GM19395 (cell line): ENCODE measurements at regions not wholly inside any gene's neighbourhood (a gene's known extent, or its start where the extent isn't known, plus 50 kb on each side); places are given as distances from the start of the nearest gene placed in this dataset.

Source experiments
- ATAC-seq: cut with Tn5 transposase; IDR thresholded peaks from one replicate; pipeline ENCODE4 v1.9.1; 2021; ENCODE audit warnings: mild to moderate bottlenecking, moderate library complexity; ENCODE audit not compliant: unreplicated experiment

DNA sequence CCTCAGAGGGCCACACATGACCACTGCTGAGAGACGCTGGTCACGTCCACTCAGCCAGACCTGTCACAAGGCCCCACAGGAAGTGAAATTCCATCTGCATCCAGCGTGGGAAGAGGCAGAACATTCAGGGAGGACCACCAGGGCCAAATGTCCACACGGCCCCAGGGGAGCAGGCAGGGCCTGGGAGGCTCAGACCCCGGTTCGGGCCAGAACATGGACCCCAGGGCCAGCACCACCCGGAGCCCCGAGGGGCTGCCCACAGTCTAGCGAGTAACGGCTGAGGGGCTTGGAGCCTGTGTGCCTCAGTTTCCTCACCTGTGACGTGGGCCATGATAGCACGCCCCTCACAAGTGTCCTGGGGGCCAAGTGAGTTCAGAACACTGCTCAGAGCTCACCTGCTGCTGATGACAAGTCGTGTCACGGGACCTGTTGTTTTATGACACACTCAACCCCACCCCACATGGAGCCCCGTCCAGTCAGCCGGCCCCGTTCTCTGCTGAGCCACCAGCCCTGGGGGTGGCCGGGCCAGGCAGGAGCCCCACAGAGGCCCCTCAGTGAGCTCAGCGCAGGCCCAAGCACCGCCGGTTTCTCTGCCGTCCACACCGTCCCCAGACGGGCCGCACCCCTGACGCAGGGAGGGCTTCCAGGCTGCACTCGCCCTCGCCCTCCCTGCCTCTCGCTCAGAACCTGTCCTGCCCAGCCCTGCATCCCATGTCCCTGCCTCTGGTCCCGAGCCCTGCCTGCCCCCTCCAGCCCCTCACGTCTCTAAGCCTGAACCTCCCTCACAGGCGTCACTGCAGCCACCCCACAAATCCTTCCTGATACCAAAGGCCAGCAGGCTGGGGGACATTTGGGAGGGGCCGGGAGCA lies 79.5 kb upstream of the GALNT9 start:
- ATAC-seq, result no peak

GRCh38 chr12:132407992-132408391 lies 78.6 kb upstream of the GALNT9 start:
- ATAC-seq, result no peak

GRCh38 chr12:132407451-132407961 lies 78.1 kb upstream of the GALNT9 start:
- ATAC-seq, result no peak

GRCh38 chr12:132406493-132407450 lies 77.4 kb upstream of the GALNT9 start:
- ATAC-seq, result no peak

GRCh38 chr12:132405742-132406251 lies 76.4 kb upstream of the GALNT9 start:
- no peak for ATAC-seq

GRCh38 chr12:132404951-132405741 lies 75.8 kb upstream of the GALNT9 start:
- no peak for ATAC-seq

GRCh38 chr12:132404435-132404855 lies 75.1 kb upstream of the GALNT9 start:
- ATAC-seq, result no peak

DNA sequence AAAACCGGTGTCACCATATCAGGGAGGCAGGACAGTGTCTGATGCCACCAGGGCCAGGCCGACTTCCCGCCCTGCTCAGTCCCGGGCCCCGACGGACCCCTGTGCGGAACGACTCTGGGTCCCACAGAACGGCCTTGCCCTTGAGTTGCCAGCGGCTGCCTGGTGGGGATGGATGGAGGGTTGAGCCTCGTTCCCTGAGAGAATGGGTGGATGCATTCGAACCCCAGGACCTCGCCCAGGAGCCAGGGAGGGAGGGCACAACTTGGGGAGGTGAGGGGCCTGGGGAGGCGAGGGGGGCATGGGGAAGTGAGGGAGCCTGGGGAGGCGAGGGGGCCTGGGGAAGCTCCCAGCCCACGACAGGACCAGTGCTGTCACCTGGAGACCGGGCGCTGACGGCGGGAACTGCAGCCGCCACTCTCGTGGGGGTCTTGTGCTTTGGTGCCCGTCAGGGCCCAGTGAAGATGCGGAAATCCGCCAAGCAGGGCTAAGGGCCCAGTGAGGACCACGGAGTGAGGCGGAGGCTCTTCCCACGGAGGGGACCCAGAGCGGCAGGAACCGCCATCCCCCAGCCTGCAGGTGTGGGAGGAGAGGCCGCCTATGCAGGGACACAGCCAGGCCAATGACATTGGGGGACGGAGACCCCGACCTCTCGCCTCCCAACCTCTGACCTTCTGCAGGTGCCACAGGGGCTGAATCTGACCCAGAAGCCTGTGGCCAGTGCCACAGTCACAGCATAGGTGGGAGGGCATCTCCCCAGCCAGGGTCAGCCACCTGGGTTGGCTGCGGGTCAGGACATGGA lies 74.4 kb upstream of the GALNT9 start:
- ATAC-seq, result no peak

DNA sequence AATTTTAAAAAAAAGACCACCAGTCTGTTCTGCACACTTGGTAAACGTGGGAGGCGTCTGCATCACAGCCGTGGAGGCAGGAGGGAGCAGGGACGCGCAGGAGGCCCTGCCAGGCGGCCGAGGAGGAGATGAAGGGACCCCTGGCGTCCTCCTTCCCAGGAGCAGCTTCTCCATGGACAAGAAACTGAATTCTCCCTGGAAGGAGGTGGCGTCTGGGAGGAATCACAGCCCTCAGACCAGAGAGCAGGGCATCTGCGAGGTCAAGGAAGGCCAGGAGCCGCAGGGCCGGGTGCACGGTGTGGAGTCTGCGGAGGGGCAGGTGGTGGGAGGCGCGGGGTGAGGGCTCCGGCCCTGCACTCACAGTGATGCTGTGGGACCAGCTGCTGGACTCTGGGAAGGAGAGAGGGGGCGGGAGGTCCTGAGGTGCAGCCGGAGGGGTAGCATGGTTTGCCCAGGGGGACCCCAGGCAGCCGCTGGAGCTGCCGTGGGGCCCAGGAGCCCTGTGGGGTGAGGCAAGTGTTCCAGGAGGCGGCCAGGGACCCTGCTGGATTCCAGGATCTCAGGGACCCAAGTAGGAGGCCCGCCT lies 73.5 kb upstream of the GALNT9 start:
- no peak for ATAC-seq

GRCh38 chr12:132401982-132402381 lies 72.6 kb upstream of the GALNT9 start:
- ATAC-seq, result no peak

DNA sequence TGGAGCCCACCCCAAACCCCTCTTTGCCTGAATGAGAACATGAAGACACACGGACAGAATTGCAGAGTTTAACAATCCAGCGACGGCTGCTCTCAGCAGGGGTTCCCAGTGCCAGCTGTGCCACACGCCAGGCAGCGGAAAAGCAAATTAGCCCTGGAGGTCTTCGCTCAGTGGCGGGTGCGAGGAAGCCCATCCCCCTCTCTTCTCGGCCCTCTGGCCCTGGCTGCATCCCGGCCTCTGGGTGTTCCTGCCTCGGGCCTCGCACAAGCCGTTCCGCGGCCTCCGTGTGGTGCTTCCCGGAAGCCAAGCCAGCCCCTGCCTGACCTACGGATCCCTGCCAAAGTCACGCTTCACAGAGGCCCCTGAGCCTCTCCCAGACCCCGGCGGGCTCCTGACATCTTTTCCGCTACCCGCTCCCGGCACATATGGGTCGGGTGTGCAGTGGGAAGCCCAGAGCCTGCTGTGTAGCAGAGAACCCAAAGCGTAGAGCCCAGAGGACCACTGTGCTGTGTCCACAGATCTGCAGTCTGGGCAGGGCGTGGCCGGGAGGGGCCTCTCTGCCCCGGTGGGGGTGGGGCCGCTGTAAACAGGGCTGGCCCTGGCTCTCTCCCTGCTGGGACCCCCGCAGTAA lies 70.7 kb upstream of the GALNT9 start:
- ATAC-seq, result no peak

DNA sequence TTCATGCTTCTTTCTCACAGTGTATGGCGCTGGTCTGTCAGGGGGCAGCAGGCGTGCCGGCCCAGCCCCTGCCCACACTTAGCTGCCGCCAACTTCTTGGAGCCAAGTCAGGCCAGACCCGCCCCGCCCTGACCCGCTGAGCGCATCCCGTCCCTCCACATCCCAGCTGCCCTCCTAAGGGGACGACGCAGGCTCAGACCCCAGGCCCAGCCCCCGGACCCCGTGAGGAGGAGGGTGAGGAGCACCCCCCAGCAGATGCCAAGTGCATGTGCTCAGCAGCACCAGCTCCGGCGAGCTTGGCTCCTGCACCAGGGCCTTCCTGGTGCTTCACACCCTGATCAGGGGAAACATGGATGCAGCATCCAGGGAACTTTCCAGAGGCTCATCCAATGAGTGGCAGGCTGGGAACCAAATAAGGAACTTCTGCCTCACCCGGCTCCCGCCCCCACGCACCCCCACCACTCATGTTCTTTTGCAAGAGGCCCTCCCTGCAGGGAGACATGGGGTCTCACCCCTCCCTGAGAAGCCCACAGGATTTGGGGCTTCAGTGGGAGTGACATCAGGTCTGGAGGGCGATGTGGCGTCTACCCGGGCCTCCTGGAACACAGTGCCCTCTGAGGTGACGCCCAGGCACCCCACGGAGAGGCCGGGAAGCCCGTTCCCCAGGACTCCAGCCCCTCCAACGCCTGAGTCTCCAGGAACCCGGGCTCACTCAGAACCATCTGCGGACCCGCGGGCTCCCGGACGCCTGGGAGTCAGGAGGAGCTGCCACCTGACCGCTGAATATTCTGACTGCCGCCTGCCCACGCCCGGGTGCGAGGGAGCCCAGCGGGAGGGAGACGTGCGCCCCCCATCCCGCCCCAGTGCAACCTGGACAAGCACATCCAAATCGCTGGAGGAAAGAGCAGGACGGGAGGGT lies 70.0 kb upstream of the GALNT9 start:
- no peak for ATAC-seq

GRCh38 chr12:132398386-132398991 lies 69.1 kb upstream of the GALNT9 start:
- ATAC-seq, result no peak

GRCh38 chr12:132397934-132398385 lies 68.6 kb upstream of the GALNT9 start:
- ATAC-seq, result no peak

- ATAC-seq, result no peak
Measured at GRCh38 chr12:132397152-132397933, 68.0 kb upstream of the GALNT9 start.

GRCh38 chr12:132396657-132397056 lies 67.3 kb upstream of the GALNT9 start:
- ATAC-seq, result no peak
